Neural progenitor cell (in vitro differentiated cells): ENCODE measurements at regions not wholly inside any gene's neighbourhood (a gene's known extent, or its start where the extent isn't known, plus 50 kb on each side); places are given as distances from the start of the nearest gene placed in this dataset.
"Not testable (repeated sequence)": the region's sequence is repeated elsewhere in the genome, so short reads cannot be mapped to it uniquely, and the experiment has no call there.

Source experiments
- DNase-seq: peaks from one replicate; pipeline ENCODE4 v3.0.0-alpha.2; 2016; ENCODE audit warnings: low spot score
- H2AFZ ChIP-seq: fragments of 200-600 bp; sonication (generic); replicated peaks from 2 replicates; pipeline ENCODE4 v1.6.1; 2016; ENCODE audit warnings: antibody characterized with exemption
- H3F3A ChIP-seq: fragments of 200-600 bp; sonication (generic); 2 replicates; pipeline ENCODE4 v1.6.1; 2016; ENCODE audit warnings: antibody characterized with exemption, low read depth
- H3K27ac ChIP-seq: fragments of 200-600 bp; sonication (generic); 2 replicates; pipeline ENCODE4 v1.5.1; 2016; ENCODE audit warnings: mild to moderate bottlenecking
- H3K27me3 ChIP-seq: fragments of 200-600 bp; sonication (generic); 2 replicates; pipeline ENCODE4 v1.6.1; 2016; ENCODE audit warnings: mild to moderate bottlenecking, moderate library complexity
- H3K36me3 ChIP-seq: fragments of 200-600 bp; sonication (generic); 2 replicates; pipeline ENCODE4 v1.5.1; 2016
- H3K4me1 ChIP-seq: fragments of 200-600 bp; sonication (generic); 2 replicates; pipeline ENCODE4 v1.6.1; 2016; ENCODE audit warnings: mixed run types
- H3K4me2 ChIP-seq: fragments of 200-600 bp; sonication (generic); 2 replicates; pipeline ENCODE4 v1.6.1; 2016
- H3K4me3 ChIP-seq: fragments of 200-600 bp; sonication (generic); 2 replicates; pipeline ENCODE4 v1.5.1; 2016
- H3K79me2 ChIP-seq: fragments of 200-600 bp; sonication (generic); 2 replicates; pipeline ENCODE4 v1.6.1; 2016; ENCODE audit warnings: low read depth
- H3K9ac ChIP-seq: fragments of 200-600 bp; sonication (generic); 2 replicates; pipeline ENCODE4 v1.6.1; 2016
- H3K9me3 ChIP-seq: fragments of 200-600 bp; sonication (generic); 2 replicates; pipeline ENCODE4 v1.5.1; 2016; ENCODE audit warnings: low read depth
- H4K20me1 ChIP-seq: fragments of 200-600 bp; sonication (generic); 2 replicates; pipeline ENCODE4 v1.6.1; 2016; ENCODE audit warnings: low read depth
- H3K27ac Mint-ChIP-seq: 3 replicates; pipeline ENCODE4 v1.8.0; 2021; ENCODE audit warnings: mixed read lengths
- H3K27me3 Mint-ChIP-seq: 2 replicates; pipeline ENCODE4 v1.8.0; 2022; ENCODE audit warnings: low read depth, mild to moderate bottlenecking, inconsistent platforms, moderate library complexity, mixed read lengths; ENCODE audit not compliant: insufficient read depth
- H3K36me3 Mint-ChIP-seq: 3 replicates; pipeline ENCODE4 v1.8.0; 2021; ENCODE audit warnings: mixed read lengths
- H3K4me1 Mint-ChIP-seq: 3 replicates; pipeline ENCODE4 v1.8.0; 2021; ENCODE audit warnings: mixed read lengths
- H3K4me3 Mint-ChIP-seq: 3 replicates; pipeline ENCODE4 v1.8.0; 2021; ENCODE audit warnings: mild to moderate bottlenecking, moderate library complexity, mixed read lengths
- H3K9me3 Mint-ChIP-seq: 3 replicates; pipeline ENCODE4 v1.8.0; 2020; ENCODE audit warnings: mixed read lengths
- EZH2 ChIP-seq: fragments of 200-600 bp; sonication (generic); IDR thresholded peaks from 2 replicates; pipeline ENCODE4 v1.6.1; 2017; ENCODE audit warnings: antibody characterized with exemption, mild to moderate bottlenecking, moderate library complexity
- EZH2phosphoT487 ChIP-seq: fragments of 200-600 bp; sonication (generic); IDR thresholded peaks from 2 replicates; pipeline ENCODE4 v1.6.1; 2017; ENCODE audit warnings: antibody characterized with exemption
- TF ChIP-seq, protein P1 (sequence below): fragments of 200-600 bp; sonication (generic); IDR thresholded peaks from 2 replicates; pipeline ENCODE4 v1.5.1; 2017; ENCODE audit warnings: antibody characterized with exemption, mild to moderate bottlenecking

DNA sequence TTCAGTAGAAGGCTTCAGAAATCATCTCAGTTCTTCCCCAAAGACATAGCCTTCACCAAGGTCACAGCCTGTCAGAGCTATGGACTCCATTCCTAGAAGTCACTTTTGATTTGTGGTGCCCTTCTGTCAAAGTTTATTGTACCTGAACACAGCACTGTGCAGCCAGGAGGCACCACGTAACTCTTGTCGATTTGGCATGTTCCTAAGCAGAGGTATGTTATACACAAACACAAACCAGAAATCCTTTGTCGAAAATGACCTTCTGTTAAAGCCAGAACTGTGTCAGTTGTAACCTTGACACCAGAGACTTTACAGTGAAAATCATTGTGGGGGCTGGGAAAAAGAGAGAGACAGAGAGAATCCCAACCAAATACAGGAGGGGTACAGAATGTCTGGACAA lies 62.6 kb upstream of the SGPP2 start:
- H4K20me1 ChIP-seq, result no peaks in the 10 kb centered on the region
- Mint-ChIP-seq H3K27me3 (no peaks in the 10 kb centered on the region), H3K36me3 (peaks cover 7% of the 10 kb centered on the region), H3K4me3 (no peak overlapping the region), H3K4me1 (peaks cover 9% of the 10 kb centered on the region), H3K27ac (no peak overlapping the region), H3K9me3 (no peaks in the 10 kb centered on the region)
- H3K4me1 ChIP-seq, result no peaks in the 10 kb centered on the region
- no peaks in the 10 kb centered on the region for H3K9me3 ChIP-seq
- DNase-seq, result no peak
- no peaks in the 10 kb centered on the region for H3F3A ChIP-seq
- no peak overlapping the region for H3K4me2 ChIP-seq
- H2AFZ ChIP-seq, result no peak overlapping the region
- TF ChIP-seq EZH2, result no peak
- TF ChIP-seq, protein P1, sequence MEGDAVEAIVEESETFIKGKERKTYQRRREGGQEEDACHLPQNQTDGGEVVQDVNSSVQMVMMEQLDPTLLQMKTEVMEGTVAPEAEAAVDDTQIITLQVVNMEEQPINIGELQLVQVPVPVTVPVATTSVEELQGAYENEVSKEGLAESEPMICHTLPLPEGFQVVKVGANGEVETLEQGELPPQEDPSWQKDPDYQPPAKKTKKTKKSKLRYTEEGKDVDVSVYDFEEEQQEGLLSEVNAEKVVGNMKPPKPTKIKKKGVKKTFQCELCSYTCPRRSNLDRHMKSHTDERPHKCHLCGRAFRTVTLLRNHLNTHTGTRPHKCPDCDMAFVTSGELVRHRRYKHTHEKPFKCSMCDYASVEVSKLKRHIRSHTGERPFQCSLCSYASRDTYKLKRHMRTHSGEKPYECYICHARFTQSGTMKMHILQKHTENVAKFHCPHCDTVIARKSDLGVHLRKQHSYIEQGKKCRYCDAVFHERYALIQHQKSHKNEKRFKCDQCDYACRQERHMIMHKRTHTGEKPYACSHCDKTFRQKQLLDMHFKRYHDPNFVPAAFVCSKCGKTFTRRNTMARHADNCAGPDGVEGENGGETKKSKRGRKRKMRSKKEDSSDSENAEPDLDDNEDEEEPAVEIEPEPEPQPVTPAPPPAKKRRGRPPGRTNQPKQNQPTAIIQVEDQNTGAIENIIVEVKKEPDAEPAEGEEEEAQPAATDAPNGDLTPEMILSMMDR, result no peak
- TF ChIP-seq EZH2phosphoT487, result no peak
- H3K79me2 ChIP-seq, result no peaks in the 10 kb centered on the region
- H3K27ac ChIP-seq, result no peak overlapping the region
- H3K4me3 ChIP-seq, result no peak overlapping the region
- H3K9ac ChIP-seq, result no peak overlapping the region
- no peaks in the 10 kb centered on the region for H3K36me3 ChIP-seq
- H3K27me3 ChIP-seq, result no peaks in the 10 kb centered on the region

DNA sequence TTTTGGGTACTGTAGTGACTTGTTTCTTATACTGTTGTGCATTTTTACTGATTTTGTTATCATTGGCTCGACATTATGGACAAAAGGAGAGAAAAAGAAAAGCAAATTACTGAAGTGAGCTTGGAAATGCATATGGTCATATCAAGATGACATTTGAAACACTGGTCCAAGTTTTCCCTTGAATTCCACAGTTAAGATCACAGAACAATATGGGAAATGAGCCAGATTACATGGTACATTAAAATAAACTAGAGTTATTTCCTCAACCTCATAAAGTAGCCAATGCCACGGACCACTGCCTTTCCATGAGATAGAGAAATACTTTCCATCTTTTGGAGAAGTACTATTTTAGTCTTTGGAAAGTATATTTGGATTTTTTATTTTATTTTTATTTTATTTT lies 62.0 kb upstream of the SGPP2 start:
- no peak overlapping the region for H3K4me2 ChIP-seq
- H4K20me1 ChIP-seq, result no peaks in the 10 kb centered on the region
- H3K27me3 ChIP-seq, result no peaks in the 10 kb centered on the region
- H3K4me3 ChIP-seq, result no peak overlapping the region
- H3K4me1 Mint-ChIP-seq, result peaks cover 9% of the 10 kb centered on the region
- no peak overlapping the region for H3K27ac Mint-ChIP-seq
- no peak overlapping the region for H2AFZ ChIP-seq
- H3K9me3 Mint-ChIP-seq, result peaks cover 5% of the 10 kb centered on the region
- no peaks in the 10 kb centered on the region for H3K9me3 ChIP-seq
- H3K27ac ChIP-seq, result no peak overlapping the region
- H3K4me1 ChIP-seq, result peaks cover under 1% of the 10 kb centered on the region
- H3F3A ChIP-seq, result no peaks in the 10 kb centered on the region
- no peak for DNase-seq
- H3K36me3 Mint-ChIP-seq, result peaks cover 7% of the 10 kb centered on the region
- no peaks in the 10 kb centered on the region for H3K79me2 ChIP-seq
- TF ChIP-seq EZH2phosphoT487, result no peak
- peaks cover 3% of the 10 kb centered on the region for H3K27me3 Mint-ChIP-seq
- H3K9ac ChIP-seq, result no peak overlapping the region
- no peaks in the 10 kb centered on the region for H3K36me3 ChIP-seq
- no peak overlapping the region for H3K4me3 Mint-ChIP-seq

DNA sequence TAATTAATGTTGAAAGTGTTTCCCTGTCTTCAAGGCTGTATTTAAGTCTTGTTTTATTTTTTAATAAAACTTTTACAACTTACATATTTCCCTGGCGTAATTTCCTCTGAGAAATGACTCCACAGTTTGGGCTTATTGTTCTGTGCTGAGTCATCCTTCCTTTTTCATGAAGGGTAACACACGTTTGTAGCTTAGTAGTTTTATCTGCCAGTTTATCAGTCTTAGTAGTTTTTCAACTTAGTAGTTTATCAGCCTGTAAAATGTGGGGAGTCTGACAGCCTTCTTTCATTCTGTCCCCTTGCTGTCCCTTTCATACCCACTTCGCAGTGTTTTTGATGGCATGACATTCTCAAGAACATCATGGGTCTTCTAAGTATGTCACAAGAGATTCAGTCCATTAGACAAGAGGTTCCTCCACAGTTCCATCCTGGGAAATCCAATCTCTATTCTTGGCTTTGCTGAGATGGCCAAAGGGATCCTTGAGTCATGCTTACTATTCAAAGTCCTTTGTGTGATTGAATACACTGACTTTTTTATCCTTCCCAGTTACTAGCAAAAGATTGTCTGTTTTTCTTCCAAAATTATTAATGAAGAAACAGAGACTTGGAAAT lies 60.0 kb upstream of the SGPP2 start:
- no peak overlapping the region for H3K4me3 ChIP-seq
- no peak overlapping the region for H3K9ac ChIP-seq
- H3K79me2 ChIP-seq, result no peaks in the 10 kb centered on the region
- no peaks in the 10 kb centered on the region for H3F3A ChIP-seq
- Mint-ChIP-seq H3K27ac (no peak overlapping the region), H3K4me1 (peaks cover 9% of the 10 kb centered on the region), H3K36me3 (peaks cover 9% of the 10 kb centered on the region), H3K9me3 (peaks cover 16% of the 10 kb centered on the region), H3K4me3 (no peak overlapping the region), H3K27me3 (peaks cover 3% of the 10 kb centered on the region)
- no peaks in the 10 kb centered on the region for H3K9me3 ChIP-seq
- DNase-seq, result no peak
- no peaks in the 10 kb centered on the region for H4K20me1 ChIP-seq
- H3K27ac ChIP-seq, result no peak overlapping the region
- no peaks in the 10 kb centered on the region for H3K36me3 ChIP-seq
- H3K4me1 ChIP-seq, result peaks cover 15% of the 10 kb centered on the region
- no peaks in the 10 kb centered on the region for H3K27me3 ChIP-seq
- TF ChIP-seq EZH2phosphoT487, result no peak
- TF ChIP-seq, protein P1, result no peak
- TF ChIP-seq EZH2, result no peak
- no peak overlapping the region for H2AFZ ChIP-seq
- no peak overlapping the region for H3K4me2 ChIP-seq

DNA sequence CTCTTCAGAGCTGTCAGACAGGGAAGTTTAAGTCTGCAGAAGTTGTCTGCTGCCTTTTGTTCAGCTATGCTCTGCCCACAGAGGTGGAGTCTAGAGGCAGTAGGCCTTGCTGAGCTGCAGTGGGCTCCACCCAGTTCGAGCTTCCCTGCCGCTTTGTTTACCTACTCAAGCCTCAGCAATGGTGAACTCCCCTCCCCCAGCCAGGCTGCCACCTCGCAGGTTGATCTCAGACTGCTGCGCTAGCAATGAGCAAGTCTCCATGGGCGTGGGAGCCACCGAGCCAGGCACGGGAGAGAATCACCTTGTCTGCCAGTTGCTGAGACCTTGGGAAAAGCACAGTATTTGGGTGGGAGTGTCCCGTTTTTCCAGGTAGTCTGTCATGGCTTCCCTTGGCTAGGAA lies 56.1 kb upstream of the SGPP2 start:
- H3K9me3 ChIP-seq, H3K9ac ChIP-seq, H3F3A ChIP-seq, H3K36me3 Mint-ChIP-seq, H3K27me3 Mint-ChIP-seq, H3K4me1 Mint-ChIP-seq, H3K4me3 Mint-ChIP-seq, H3K27me3 ChIP-seq, H4K20me1 ChIP-seq, H3K27ac Mint-ChIP-seq, H3K79me2 ChIP-seq, H3K27ac ChIP-seq, H3K36me3 ChIP-seq: not testable (repeated sequence)
- Histone ChIP-seq H2AFZ (peak overlapping the region; percentile 98), H3K4me2 (peak overlapping the region; percentile 72), H3K4me1 (peaks cover 15% of the 10 kb centered on the region), H3K4me3 (peak overlapping the region; percentile 32)
- peaks cover 32% of the 10 kb centered on the region for H3K9me3 Mint-ChIP-seq
- DNase-seq, result peak; percentile 30
